NT2/D1 (cell line): ENCODE measurements at regions not wholly inside any gene's neighbourhood (a gene's known extent, or its start where the extent isn't known, plus 50 kb on each side); places are given as distances from the start of the nearest gene placed in this dataset.
A peak's percentile ranks its signal among the peaks of the same experiment; 100 is the strongest.
"Not testable (repeated sequence)": the region's sequence is repeated elsewhere in the genome, so short reads cannot be mapped to it uniquely, and the experiment has no call there.

Experiments
- DNase-seq: peaks from one replicate; pipeline ENCODE4 v3.0.0-alpha.2; 2011; ENCODE audit warnings: low read depth, low spot score
- H3K27me3 ChIP-seq: 2 replicates; pipeline ENCODE4 v1.6.0; 2011; ENCODE audit warnings: mild to moderate bottlenecking; ENCODE audit not compliant: insufficient read length, insufficient read depth
- H3K36me3 ChIP-seq: 2 replicates; pipeline ENCODE4 v1.6.1; 2011; ENCODE audit warnings: mild to moderate bottlenecking, low read length, mixed read lengths; ENCODE audit not compliant: insufficient read depth, insufficient read length
- H3K4me1 ChIP-seq: 2 replicates; pipeline ENCODE4 v1.5.1; 2011; ENCODE audit not compliant: insufficient read depth, insufficient read length
- H3K4me3 ChIP-seq: 2 replicates; pipeline ENCODE4 v1.5.1; 2011; ENCODE audit warnings: low read depth; ENCODE audit not compliant: insufficient read length
- H3K9ac ChIP-seq: 2 replicates; pipeline ENCODE4 v1.6.0; 2011; ENCODE audit warnings: low read depth; ENCODE audit not compliant: insufficient read length
- H3K9me3 ChIP-seq: 2 replicates; pipeline ENCODE4 v1.5.1; 2011; ENCODE audit warnings: mild to moderate bottlenecking, low read length; ENCODE audit not compliant: insufficient read depth
- SUZ12 ChIP-seq: IDR thresholded peaks from 2 replicates; pipeline ENCODE4 v1.6.1; 2011; ENCODE audit not compliant: insufficient read length, insufficient read depth; ENCODE audit errors: extremely low read depth
- YY1 ChIP-seq: IDR thresholded peaks from 2 replicates; pipeline ENCODE4 v1.6.1; 2011; ENCODE audit not compliant: insufficient read length, insufficient read depth
- ZNF274 ChIP-seq: IDR thresholded peaks from 2 replicates; pipeline ENCODE4 v1.6.1; 2011; ENCODE audit warnings: mild to moderate bottlenecking, low read depth, low read length

DNA sequence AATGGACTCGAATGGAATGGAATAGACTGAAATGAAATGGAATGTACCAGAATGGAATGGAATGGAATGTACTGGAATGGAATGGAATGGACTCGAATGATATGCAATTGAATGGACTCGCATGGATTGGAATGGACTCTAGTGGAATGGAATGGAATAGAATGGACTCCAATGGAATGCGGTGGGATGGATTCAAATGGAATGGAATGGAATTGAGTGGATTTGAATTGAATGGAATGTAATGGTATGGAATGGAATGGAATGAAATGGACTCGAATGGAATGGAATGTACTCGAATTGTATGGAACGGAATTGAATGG lies 99.6 kb upstream of the FBXO28 start:
- H3K4me1 ChIP-seq = no peaks in the 10 kb centered on the region
- no peaks in the 10 kb centered on the region for H3K27me3 ChIP-seq
- no peaks in the 10 kb centered on the region for H3K36me3 ChIP-seq
- H3K9ac ChIP-seq = no peak overlapping the region
- TF ChIP-seq YY1 (no peak), SUZ12 (no peak), ZNF274 (no peak)
- DNase-seq = no peak
- H3K9me3 ChIP-seq = peaks cover 50% of the 10 kb centered on the region
- H3K4me3 ChIP-seq = no peak overlapping the region

DNA sequence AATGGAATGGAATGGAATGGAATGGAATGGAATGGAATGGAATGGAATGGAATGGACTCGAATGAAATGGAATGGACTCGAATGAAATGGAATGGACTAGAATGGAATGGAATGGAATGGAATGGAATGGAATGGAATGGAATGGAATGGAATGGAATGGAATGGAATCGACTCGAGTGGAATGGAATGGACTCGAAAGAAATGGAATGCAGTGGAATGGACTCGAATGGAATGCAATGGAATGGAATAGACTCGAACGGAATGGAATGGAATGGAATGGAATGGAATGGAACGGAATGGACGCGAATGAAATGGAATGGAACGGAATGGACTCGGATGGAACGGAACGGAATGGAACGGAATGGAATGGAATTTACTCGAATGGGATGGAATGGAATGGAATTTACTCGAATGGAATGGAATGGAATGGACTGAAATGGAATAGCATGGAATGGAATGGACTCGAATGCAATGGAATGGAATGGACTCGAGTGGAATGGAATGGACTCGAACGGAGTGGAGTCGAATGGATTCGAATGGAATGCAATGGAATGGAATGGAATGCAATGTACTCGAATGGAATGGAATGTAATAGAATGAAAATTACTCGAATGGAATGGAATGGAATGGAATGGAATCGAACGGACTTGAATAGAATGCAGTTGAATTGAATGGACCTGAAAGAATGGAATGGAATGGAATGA lies 100.1 kb upstream of the FBXO28 start:
- not testable (repeated sequence) for DNase-seq, H3K4me3 ChIP-seq, H3K36me3 ChIP-seq, H3K27me3 ChIP-seq, H3K9ac ChIP-seq, H3K4me1 ChIP-seq
- peaks cover 50% of the 10 kb centered on the region for H3K9me3 ChIP-seq

DNA sequence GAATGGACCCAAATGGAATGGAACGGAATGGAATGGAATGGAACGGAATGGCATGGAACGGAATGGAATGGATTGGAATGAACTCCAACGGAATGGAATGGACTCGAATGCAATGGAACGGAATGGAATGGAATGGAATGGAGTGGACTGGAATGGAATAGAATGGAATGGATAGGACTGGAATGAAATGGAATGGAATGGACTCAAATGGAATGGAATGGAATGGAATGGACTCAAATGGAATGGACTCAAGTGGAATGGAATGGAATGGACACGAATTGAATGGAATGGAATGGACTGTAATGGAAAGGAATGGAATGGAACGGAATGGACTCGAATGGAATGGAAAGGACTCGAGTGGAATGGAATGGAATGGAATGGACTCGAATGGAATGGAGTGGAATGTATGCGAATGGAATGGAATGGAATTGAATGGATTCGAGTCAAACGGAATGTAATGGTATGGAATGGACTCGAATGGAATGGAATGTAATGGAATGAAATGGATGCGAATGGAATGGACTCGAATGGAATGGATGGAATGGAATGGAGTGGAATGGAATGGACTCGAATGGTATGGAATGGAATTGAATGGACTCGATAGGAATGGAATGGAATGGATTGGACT lies 101.0 kb upstream of the FBXO28 start:
- not testable (repeated sequence) for H3K36me3 ChIP-seq, H3K4me1 ChIP-seq, H3K9ac ChIP-seq, DNase-seq, H3K4me3 ChIP-seq, H3K27me3 ChIP-seq
- H3K9me3 ChIP-seq = peaks cover 50% of the 10 kb centered on the region

DNA sequence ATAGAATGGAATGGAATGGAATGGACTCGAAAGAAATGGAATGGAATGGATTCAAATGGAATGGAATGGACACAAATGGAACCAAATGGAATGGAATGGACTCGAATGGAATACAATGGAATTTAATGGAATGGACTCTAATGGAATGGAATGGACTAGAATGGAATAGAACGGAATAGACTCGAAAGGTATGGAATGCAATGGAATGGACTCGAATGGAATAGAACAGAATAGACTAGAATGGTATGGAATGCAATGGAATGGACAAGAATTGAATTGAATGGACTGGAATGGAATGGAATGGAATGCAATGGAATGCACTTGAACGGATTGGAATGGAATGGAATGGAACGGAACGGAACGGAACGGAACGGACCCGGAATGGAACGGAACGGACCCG lies 101.7 kb upstream of the FBXO28 start:
- H3K4me1 ChIP-seq, H3K9ac ChIP-seq, DNase-seq, H3K27me3 ChIP-seq, H3K36me3 ChIP-seq, H3K4me3 ChIP-seq: not testable (repeated sequence)
- peaks cover 50% of the 10 kb centered on the region for H3K9me3 ChIP-seq

DNA sequence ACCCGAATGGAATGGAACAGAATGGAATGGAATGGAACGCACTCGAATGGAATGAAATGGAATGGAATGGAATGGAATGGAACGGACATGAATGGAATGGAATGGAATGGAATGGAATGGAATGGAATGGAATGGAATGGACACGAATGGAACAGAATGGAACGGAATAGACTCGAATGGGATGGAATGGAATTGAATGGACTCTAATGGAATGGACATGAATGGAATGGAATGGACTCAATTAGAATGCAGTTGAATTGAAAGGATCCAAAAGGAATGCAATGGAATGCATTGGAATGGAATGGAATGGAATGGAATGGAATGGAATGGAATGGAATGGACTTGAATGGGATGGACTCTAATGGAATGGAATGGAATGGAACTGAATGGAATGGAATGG lies 102.2 kb upstream of the FBXO28 start:
- H3K9me3 ChIP-seq = peaks cover 50% of the 10 kb centered on the region
- not testable (repeated sequence) for H3K9ac ChIP-seq

DNA sequence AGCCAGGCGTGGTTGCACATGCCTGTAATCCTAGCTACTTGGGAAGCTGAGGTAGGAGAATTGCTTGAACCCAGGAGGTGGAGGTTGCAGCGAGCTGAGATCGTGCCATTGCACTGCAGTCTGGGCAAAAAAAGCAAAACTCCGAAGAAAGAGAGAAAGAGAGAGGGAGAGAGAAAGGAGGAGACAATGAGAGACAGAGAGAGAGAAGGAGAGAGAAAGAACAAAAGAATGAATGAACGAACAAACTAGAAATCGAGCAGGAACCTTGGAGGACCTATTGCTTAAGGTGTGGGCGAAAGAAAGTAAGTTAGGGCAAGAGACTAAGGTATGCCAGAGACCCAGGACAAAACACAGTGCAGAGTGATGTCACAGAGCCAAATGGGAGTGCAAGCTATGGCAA lies 102.8 kb upstream of the FBXO28 start:
- not testable (repeated sequence) for H3K36me3 ChIP-seq, DNase-seq, H3K4me1 ChIP-seq, H3K27me3 ChIP-seq, H3K9ac ChIP-seq, H3K4me3 ChIP-seq
- H3K9me3 ChIP-seq = peaks cover 50% of the 10 kb centered on the region

More for the DNA sequence above, 102.2 kb upstream of the FBXO28 start:
- H3K36me3 ChIP-seq, H3K4me3 ChIP-seq, DNase-seq, H3K27me3 ChIP-seq, H3K4me1 ChIP-seq: not testable (repeated sequence)

DNA sequence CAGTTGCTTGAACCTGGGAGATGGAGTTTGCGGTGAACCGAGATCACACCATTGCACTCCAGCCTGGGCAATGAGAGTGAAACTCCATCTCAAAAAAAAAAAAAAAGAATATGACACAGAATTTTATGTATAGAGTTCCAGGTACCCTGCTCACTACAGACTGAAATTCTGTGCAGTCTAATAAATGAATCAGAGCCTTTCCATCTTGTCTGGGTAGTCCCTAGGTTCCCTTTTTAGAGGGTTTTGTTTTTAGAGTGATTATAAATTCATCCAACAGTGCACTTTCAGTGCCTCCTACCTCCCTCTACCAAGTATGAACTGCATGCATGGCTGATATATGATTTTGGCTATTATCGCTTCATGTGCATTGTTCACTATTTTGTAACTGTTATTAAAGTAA lies 107.9 kb upstream of the FBXO28 start:
- not testable (repeated sequence) for H3K36me3 ChIP-seq, H3K9me3 ChIP-seq, H3K4me1 ChIP-seq, H3K27me3 ChIP-seq, H3K9ac ChIP-seq, H3K4me3 ChIP-seq, DNase-seq

DNA sequence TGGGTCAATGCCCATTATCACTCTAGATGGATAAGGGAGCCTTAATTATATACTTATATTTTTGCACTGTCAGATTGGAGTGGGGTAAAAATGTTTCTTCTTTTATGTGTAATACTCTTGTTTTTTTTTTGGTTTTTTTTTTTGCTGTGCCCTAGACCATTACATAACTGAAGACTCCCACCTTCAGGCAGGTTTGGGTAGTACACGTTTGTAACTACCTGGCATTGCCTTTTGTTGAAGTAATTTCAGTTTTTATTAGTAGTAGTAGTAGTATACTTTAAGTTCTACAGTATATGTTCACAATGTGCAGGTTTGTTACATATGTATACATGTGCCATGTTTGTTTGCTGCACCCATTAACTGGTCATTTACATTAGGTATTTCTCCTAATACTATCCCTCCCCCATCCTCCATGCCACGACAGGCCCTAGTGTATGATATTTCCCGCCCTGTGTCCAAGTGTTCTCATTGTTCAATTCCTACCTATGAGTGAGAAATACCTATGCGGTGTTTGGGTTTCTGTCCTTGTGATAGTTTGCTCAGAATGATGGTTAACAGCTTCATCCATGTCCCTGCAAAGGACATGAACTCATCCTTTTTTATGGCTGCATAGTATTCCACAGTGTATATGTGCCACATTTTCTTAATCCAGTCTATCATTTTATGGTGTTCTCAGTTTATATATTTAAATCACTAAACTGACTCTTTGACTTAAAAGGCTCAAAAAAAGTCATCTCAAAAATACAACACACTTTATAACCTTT lies 109.2 kb upstream of the FBXO28 start:
- H3K36me3 ChIP-seq, H3K4me1 ChIP-seq, H3K4me3 ChIP-seq, H3K9me3 ChIP-seq, H3K9ac ChIP-seq, H3K27me3 ChIP-seq: not testable (repeated sequence)
- peak; percentile 36 for DNase-seq

DNA sequence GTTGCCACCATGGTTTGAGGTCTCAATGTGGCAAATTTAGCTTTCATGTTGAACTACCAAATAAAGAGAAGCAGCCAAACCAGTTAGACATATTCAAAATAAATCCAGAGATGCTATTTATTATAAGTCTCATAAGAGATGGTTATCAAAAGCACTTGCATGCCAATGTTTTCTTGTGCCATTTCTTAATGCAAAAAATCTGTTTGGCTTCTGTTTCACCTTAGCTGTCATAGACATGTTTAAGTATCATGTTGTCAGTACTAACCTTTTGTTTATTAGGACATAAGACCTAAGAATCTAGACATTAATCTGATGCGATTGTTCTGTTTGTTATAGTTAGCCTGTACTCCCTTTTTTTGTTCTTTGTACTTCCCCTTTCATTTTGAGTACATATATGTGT lies 110.0 kb upstream of the FBXO28 start:
- not testable (repeated sequence) for H3K4me1 ChIP-seq, DNase-seq, H3K9ac ChIP-seq, H3K27me3 ChIP-seq, H3K9me3 ChIP-seq, H3K4me3 ChIP-seq, H3K36me3 ChIP-seq

DNA sequence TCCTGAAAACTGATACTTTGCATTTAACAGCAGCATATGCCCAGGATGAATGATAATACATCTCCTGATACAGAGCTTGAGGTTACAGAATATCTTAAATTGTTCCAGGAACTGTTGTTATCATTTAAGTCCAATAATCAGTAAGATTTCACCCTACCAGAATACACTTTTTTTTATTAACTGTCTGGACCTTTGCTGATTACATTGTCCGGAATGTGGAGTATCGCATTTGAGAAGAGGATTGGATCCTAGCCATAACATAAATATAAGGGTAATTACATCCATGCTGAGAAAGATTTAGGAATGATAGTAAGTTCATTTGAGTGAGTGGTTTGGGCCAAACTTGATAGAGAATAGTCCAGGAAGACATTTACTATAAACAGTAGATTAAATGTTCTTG lies 112.2 kb upstream of the FBXO28 start:
- H3K36me3 ChIP-seq, H3K9me3 ChIP-seq, H3K27me3 ChIP-seq, H3K4me3 ChIP-seq, H3K4me1 ChIP-seq, DNase-seq, H3K9ac ChIP-seq: not testable (repeated sequence)

DNA sequence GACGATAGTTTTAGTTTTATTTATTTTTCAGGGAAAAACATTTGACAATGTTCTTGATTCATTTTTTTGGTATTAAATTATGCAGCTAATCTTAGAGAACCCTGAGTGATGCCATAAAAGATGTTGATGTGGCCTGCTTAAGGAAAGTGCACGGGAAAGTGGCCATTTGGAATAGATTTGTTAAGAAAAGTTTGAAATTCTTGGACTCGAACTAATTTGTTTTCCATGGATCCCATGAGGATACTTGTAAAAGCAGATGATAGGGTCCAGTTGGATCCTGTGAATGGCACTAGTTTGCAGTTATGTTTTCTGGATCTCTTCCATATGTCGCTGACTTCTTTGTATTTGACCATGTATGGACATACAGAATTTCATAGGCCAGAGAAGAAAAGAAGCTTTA lies 114.2 kb upstream of the FBXO28 start:
- H3K27me3 ChIP-seq, DNase-seq, H3K9me3 ChIP-seq, H3K4me3 ChIP-seq, H3K36me3 ChIP-seq, H3K4me1 ChIP-seq, H3K9ac ChIP-seq: not testable (repeated sequence)
